Stimulated activated naive CD8-positive, alpha-beta T cell treated with anti-CD3 and anti-CD28 coated beads, Interleukin-15, Interleukin-2, amounts not matched to agents 100 ng/mL and 50 ng/mL, for 24 hours (primary cell): ENCODE measurements at regions not wholly inside any gene's neighbourhood (a gene's known extent, or its start where the extent isn't known, plus 50 kb on each side); places are given as distances from the start of the nearest gene placed in this dataset.
"Not testable (repeated sequence)": the region's sequence is repeated elsewhere in the genome, so short reads cannot be mapped to it uniquely, and the experiment has no call there.

Experiments used
- H3K27ac Mint-ChIP-seq: one replicate; pipeline ENCODE4 v1.8.0; 2021; ENCODE audit warnings: mild to moderate bottlenecking, mixed read lengths
- H3K27me3 Mint-ChIP-seq: one replicate; pipeline ENCODE4 v1.8.0; 2021; ENCODE audit warnings: mixed read lengths
- H3K36me3 Mint-ChIP-seq: one replicate; pipeline ENCODE4 v1.8.0; 2021; ENCODE audit warnings: low read depth, mixed read lengths
- H3K4me1 Mint-ChIP-seq: one replicate; pipeline ENCODE4 v1.8.0; 2021; ENCODE audit warnings: low read depth, mixed read lengths
- H3K4me3 Mint-ChIP-seq: one replicate; pipeline ENCODE4 v1.8.0; 2021; ENCODE audit warnings: mild to moderate bottlenecking, mixed read lengths
- H3K9me3 Mint-ChIP-seq: one replicate; pipeline ENCODE4 v1.8.0; 2021; ENCODE audit warnings: mixed read lengths

DNA sequence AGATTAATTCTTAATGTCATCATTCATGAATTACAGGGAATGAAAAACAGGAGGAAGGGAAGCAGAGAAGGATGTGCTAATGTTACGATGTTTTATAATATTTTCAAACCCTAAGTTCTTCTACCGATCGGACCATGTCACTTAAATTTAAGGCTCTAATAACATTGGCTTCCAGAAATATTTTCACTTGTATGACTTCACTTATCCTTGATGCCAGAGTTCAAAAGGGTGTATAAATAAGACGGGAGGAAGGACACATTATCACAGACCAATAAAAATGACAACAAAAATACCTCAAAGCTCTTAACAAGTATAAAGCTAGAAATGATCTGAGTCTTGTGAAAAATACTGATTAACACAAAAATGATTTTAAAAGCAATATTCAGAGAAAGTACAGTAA is 370.4 kb upstream of the CITED2 start:
- Mint-ChIP-seq H3K9me3 (no peaks in the 10 kb centered on the region), H3K4me3 (no peak overlapping the region), H3K36me3 (no peaks in the 10 kb centered on the region), H3K27ac (no peak overlapping the region), H3K27me3 (peaks cover 16% of the 10 kb centered on the region), H3K4me1 (no peaks in the 10 kb centered on the region)

DNA sequence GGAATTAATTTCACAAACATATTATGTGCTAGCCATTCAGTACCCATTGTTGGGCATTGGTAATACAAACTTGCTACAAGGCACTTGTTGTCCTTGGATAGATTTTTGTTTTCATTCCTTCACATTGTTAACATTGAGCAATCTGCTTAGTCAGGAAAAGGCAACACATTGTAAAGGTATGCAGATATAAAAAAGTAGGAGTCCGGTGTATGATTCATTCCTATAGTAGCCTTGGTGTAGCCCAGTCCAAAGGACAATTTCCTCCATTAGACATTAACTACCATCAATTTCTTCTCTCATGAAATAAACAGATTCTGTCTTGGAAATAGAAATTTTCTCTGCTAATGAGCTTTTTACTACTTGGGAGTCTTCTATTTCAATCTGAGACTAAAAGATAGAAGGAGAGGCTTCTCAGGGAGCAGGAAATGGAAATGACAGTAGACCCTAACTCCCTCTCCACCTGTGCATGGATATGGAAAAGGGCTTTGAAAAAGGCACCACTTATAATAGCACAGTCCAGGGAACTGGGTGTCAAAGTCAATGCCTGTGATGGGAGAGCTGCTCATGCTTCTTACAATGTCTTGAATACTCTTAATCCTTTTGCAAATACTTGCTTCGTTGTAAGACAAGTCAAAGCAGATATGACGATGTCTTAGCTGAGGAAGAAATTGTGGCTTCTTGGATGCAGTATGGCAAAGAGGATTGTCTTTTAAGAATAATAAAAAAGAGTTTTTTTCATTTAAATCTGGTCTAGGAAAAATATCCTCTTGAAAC is 369.4 kb upstream of the CITED2 start:
- no peaks in the 10 kb centered on the region for H3K36me3 Mint-ChIP-seq
- H3K27me3 Mint-ChIP-seq, result peaks cover 16% of the 10 kb centered on the region
- no peaks in the 10 kb centered on the region for H3K9me3 Mint-ChIP-seq
- no peak overlapping the region for H3K4me3 Mint-ChIP-seq
- no peaks in the 10 kb centered on the region for H3K4me1 Mint-ChIP-seq
- no peak overlapping the region for H3K27ac Mint-ChIP-seq

DNA sequence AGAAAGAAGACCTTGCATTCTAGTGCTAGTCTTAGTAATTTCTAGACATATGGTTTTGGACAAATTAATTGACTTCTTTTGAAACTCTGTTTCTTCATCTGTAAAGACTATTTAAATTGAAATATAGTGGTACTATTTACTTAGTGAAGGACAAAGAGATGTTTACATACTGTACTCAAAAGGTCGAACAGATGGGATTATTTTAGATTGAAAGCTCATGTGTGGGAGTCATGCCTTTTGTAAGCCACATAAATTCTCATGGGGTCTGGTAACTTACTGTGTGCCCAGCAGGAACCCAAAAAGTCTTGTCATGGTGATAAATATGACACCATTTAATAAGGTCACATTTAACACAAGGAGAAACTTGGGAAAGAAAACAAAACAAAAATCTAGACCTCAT is 368.2 kb upstream of the CITED2 start:
- no peak overlapping the region for H3K27ac Mint-ChIP-seq
- H3K4me1 Mint-ChIP-seq, result no peaks in the 10 kb centered on the region
- H3K4me3 Mint-ChIP-seq, result no peak overlapping the region
- peaks cover 16% of the 10 kb centered on the region for H3K27me3 Mint-ChIP-seq
- no peaks in the 10 kb centered on the region for H3K9me3 Mint-ChIP-seq
- no peaks in the 10 kb centered on the region for H3K36me3 Mint-ChIP-seq

DNA sequence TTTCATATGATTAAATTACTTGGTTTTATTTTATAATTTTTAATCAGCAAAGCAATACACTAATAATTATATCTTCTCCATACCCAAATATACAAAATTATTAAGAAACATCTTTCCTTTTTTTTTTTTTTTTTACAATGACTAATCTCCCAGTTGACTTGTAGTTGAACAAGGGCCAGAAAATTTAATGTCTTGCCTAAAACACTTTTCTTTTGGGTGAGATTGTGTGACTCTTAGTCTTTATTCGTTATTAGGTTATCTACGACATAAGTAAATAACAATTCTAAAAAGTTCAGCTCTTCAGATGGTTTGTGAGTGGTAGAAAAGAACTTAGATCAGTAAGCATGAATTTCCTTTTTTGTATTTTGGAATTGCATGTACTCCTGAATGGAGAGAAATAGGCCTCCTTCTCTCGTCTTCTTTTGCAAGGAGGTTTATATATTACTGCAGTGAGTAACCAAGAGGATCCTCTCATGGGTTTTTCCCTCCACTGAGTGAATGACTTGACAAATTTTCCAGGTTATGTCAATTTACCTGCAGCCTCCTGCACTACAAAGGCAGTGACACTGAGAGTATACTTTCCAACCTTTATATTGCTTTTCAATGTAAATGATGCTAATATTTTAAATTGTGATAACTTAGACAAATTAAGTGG is 364.5 kb upstream of the CITED2 start:
- H3K36me3 Mint-ChIP-seq, result no peaks in the 10 kb centered on the region
- no peaks in the 10 kb centered on the region for H3K9me3 Mint-ChIP-seq
- H3K27me3 Mint-ChIP-seq, result peaks cover 13% of the 10 kb centered on the region
- no peak overlapping the region for H3K27ac Mint-ChIP-seq
- no peaks in the 10 kb centered on the region for H3K4me1 Mint-ChIP-seq
- no peak overlapping the region for H3K4me3 Mint-ChIP-seq

DNA sequence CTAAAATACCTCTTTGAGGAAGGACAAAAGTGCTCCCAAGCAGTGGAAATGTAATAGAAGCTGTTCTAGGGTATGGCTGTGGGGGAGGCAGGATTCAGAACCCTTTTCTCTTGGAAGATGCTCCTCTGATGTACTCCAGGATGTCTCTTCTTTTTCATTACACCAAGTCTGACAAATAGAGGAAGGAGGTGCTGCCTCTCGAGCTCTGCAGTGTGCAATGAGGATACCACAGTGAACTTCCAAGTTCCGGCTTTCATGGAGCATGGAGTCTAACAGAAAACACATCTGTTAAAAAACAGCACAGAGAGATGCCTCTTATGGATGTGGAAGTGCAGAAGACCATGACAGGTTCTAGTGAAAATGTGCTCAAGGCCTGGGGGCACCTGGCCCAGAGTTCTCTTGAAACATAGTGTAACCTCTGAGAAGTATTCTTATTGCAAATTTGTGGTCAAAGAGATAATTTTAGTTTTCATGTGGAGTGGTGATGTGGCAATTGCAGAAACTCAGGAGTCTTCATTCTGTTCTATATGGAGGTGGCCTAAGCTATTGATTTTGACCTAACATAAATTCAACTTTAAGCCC is 362.0 kb upstream of the CITED2 start:
- H3K27ac Mint-ChIP-seq, result no peak overlapping the region
- peaks cover 17% of the 10 kb centered on the region for H3K27me3 Mint-ChIP-seq
- H3K36me3 Mint-ChIP-seq, result no peaks in the 10 kb centered on the region
- H3K9me3 Mint-ChIP-seq, result no peaks in the 10 kb centered on the region
- H3K4me1 Mint-ChIP-seq, result no peaks in the 10 kb centered on the region
- no peak overlapping the region for H3K4me3 Mint-ChIP-seq

DNA sequence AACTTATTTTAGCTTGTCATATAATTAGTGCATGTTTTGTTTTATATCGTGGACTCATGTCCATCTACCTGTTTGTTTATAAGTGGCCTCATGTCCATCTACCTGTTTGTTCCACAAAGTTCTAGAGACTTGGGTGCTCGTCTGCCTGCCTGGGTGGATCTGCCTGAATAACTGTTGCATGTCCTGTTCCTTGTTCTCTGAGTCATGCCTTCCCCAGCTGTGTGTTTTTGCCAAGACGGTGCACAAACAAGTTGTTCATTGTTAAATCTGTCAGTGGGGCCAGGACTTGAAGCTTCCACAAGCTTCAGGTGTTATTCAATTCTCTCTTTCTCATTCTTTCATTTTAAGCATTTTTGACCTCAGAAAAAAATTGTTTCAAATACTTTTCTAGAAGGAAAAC is 358.0 kb upstream of the CITED2 start:
- Mint-ChIP-seq H3K27ac (no peak overlapping the region), H3K4me3 (no peak overlapping the region), H3K36me3 (no peaks in the 10 kb centered on the region), H3K4me1 (peaks cover 9% of the 10 kb centered on the region), H3K27me3 (peaks cover 13% of the 10 kb centered on the region), H3K9me3 (no peaks in the 10 kb centered on the region)

DNA sequence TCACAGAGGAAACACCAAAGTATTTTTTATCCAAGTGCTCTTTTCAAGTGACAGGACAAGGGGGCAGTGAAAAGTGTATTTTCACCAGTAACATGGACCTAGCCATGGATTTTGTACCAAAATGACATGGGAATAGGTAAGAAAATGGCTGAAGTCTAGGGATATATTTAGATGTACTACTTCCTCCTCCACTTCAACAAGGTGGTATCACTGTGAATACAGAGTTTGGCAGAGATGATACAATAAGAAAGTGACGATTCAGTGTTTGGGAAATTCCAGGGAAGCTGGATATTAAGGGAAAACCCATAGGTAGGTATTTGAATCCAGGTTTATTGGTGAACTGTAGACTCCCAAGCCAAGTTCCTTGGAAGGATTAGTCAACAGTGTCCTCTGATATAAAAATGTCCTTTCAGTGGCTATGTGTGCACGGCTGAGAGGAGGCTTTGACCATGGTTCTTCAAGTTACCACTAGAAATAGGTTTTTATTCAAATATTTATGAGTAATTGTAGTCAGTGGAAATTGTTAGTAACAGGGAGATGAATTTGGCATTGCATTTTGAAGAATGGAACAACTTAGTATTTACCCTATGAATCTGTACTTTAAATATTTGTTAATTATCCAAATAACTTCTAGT is 356.0 kb upstream of the CITED2 start:
- Mint-ChIP-seq H3K27me3 (peaks cover 13% of the 10 kb centered on the region), H3K4me3 (no peak overlapping the region), H3K9me3 (no peaks in the 10 kb centered on the region), H3K36me3 (no peaks in the 10 kb centered on the region), H3K27ac (no peak overlapping the region), H3K4me1 (peaks cover 9% of the 10 kb centered on the region)

DNA sequence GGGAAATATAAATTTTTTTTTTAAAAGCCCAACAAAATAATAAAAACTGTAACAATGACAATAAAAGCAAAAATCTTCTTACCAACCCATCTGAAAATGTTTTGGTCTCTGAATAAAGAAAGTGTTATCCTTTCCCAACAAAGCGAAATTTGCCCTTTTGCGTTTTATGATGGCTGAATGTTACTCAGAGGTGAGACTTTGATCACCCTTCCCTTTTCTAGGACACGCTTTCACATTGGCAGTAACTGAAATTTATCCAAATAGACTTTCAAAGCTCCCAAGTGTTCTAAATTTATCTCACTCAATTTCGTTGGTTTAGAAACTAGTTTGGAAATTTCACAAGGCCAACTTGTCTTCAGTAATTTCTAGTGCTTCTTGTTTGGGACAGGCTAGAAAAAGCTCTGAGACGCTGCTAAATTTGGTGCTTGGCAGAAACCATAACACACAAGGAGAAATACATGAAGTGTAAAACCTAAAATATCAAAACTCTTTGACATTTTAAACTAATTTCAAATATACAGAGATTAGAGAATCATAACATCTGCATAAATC is 354.5 kb upstream of the CITED2 start:
- Mint-ChIP-seq H3K27ac (no peak overlapping the region), H3K4me1 (peaks cover 9% of the 10 kb centered on the region), H3K36me3 (no peaks in the 10 kb centered on the region), H3K4me3 (no peak overlapping the region), H3K9me3 (no peaks in the 10 kb centered on the region), H3K27me3 (peaks cover 7% of the 10 kb centered on the region)

DNA sequence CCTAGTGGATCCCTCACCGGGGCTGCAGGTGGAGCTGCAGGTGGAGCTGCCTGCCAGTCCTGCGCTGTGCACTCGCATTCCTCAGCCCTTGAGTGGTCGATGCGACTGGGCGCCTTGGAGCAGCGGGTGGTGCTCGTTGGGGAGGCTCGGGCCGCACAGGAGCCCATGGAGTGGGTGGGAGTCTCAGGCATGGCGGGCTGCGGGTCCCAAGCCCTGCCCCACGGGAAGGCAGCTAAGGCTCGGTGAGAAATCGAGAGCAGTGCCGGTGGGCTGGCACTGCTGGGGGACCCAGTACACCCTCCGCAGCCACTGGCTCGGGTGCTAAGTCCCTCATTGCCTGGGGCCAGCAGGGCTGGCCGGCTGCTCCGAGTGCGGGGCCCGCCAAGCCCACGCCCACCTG is 351.8 kb upstream of the CITED2 start:
- not testable (repeated sequence) for H3K4me1 Mint-ChIP-seq, H3K27me3 Mint-ChIP-seq, H3K27ac Mint-ChIP-seq, H3K4me3 Mint-ChIP-seq, H3K9me3 Mint-ChIP-seq, H3K36me3 Mint-ChIP-seq

DNA sequence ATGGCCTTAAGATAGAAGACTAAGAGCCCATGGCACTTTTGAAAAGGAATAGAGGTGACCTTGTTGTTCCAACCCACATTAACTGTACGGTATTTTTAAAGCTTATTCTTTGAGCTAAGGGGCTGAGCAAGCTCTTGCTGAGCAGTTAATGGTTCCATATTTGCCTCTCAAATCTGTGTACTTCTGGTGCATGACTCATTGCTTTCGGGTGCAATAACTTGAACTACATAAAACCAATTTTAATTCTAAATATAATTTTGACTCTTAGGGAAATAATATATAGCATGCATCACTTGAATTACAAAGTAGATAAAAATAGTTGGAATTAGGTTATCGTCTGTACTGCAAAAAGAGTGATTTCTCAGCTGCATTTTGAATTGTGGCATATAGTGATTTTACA is 348.1 kb upstream of the CITED2 start:
- Mint-ChIP-seq H3K27me3 (peaks cover 6% of the 10 kb centered on the region), H3K4me1 (no peaks in the 10 kb centered on the region), H3K27ac (no peak overlapping the region), H3K9me3 (no peaks in the 10 kb centered on the region), H3K36me3 (no peaks in the 10 kb centered on the region), H3K4me3 (no peak overlapping the region)

DNA sequence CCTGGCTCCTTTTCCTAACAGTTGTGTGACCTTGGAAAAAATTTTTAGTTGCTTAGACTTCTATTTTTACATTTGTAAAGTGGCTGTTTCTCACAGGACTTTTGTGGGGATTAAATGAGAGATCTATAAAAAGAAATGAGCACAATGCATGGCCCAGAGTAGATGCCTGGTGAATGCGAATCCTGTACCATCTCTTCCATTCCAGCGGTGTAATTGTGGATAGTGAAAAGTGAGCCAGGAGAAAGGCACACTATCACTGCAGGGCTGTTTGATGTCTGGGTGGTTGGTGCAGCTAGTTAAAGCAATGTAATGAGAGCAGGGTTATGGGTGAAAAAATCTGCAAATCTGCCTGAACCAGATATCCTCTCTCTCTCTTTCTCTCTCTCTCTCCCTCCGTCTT is 347.5 kb upstream of the CITED2 start:
- peaks cover 6% of the 10 kb centered on the region for H3K27me3 Mint-ChIP-seq
- no peaks in the 10 kb centered on the region for H3K9me3 Mint-ChIP-seq

DNA sequence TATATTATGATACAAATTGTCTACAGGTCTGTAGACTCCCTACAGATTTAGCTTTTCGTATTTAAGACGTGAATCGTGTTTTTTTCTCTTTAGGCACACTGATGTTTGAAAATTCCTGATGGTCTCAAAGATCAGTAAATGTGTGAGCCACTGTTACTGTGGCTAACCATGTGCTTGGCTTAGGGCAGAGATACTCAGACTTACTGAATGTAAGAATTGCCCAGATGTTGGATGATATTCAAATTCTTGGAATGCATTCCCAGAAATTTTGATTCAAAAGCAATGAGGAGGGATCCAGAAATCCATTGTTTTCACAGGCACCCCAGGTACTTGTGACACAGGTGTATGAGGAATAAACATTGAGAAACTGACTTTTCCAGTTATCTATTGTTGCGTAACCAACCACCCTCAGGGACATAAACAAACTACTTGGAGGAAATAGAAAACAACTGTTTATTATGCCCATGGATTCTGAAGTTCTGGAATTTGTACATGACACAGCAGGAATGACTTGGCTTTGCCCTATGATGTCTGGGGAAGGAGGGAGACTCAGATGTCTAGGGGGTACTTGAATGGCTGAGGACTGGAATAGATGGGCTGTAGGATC is 339.6 kb upstream of the CITED2 start:
- Mint-ChIP-seq H3K36me3 (no peaks in the 10 kb centered on the region), H3K4me3 (no peak overlapping the region), H3K27me3 (peaks cover 10% of the 10 kb centered on the region), H3K27ac (no peak overlapping the region), H3K4me1 (no peaks in the 10 kb centered on the region), H3K9me3 (no peaks in the 10 kb centered on the region)

More for the DNA sequence above, 347.5 kb upstream of the CITED2 start:
- no peak overlapping the region for H3K27ac Mint-ChIP-seq
- H3K4me3 Mint-ChIP-seq, result no peak overlapping the region
- H3K36me3 Mint-ChIP-seq, result no peaks in the 10 kb centered on the region
- no peaks in the 10 kb centered on the region for H3K4me1 Mint-ChIP-seq

DNA sequence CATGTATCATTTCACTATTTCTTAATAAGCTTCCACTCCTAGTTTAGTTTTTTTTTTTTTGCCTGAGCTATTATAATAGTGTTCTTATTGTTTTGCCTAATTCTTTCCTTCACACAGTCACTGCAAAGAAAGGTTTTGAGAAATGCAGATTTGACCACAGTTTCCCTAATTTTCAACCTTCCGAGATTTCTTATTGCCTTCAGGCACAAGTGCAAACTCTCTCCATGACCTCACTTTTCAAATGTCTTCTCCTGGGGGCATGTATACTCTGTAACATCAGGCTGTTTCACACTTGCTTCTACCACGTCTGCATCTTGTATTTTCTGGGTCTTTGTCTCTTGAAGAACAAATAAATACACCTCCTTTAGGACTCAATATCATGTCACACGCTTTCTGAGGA is 339.0 kb upstream of the CITED2 start:
- Mint-ChIP-seq H3K4me1 (no peaks in the 10 kb centered on the region), H3K4me3 (no peak overlapping the region), H3K27me3 (peaks cover 10% of the 10 kb centered on the region), H3K27ac (no peak overlapping the region), H3K36me3 (no peaks in the 10 kb centered on the region), H3K9me3 (no peaks in the 10 kb centered on the region)

DNA sequence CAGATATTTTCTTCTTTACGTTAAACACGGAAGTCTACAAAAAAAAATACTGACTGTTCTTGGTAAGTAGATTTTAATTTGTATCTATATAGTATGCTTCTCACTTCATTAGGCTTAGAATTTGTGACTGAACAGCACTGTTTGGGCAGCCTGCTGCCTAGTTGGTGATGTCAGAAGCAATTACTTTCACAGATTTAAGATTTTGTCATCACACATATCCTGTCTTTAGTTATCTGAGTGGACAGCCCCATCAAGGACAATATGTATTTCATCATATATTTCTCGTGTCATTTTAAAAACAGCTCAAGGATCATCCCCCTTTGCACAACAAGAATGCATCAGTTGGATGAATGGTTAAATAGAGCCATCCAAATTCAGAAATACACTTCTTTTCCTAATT is 338.4 kb upstream of the CITED2 start:
- H3K4me3 Mint-ChIP-seq, result no peak overlapping the region
- no peak overlapping the region for H3K27ac Mint-ChIP-seq
- no peaks in the 10 kb centered on the region for H3K36me3 Mint-ChIP-seq
- H3K9me3 Mint-ChIP-seq, result no peaks in the 10 kb centered on the region
- H3K27me3 Mint-ChIP-seq, result peaks cover 10% of the 10 kb centered on the region
- no peaks in the 10 kb centered on the region for H3K4me1 Mint-ChIP-seq
